Tibial nerve (tissue), 3 donors: ENCODE measurements at regions not wholly inside any gene's neighbourhood (a gene's known extent, or its start where the extent isn't known, plus 50 kb on each side); places are given as distances from the start of the nearest gene placed in this dataset.
"Not testable (repeated sequence)": the region's sequence is repeated elsewhere in the genome, so short reads cannot be mapped to it uniquely, and the experiment has no call there.

Experiments used
- CTCF ChIP-seq, 5 experiments: fragments of 200-600 bp in 3 of 5; fragments of 450-650 bp in 2 of 5; sonication (generic) in 3 of 5; IDR thresholded peaks; one replicate each; pipeline ENCODE4 v1.5.1; 2016 to 2019; ENCODE audit warnings: antibody characterized with exemption in 5 of 5, mild to moderate bottlenecking in 3 of 5, moderate library complexity in 2 of 5
- POLR2A ChIP-seq, 2 donors: fragments of 450-650 bp; IDR thresholded peaks; one replicate each; pipeline ENCODE4 v1.6.1; 2017; ENCODE audit warnings: antibody characterized with exemption in 2 of 2, mild to moderate bottlenecking in 2 of 2, moderate library complexity in 2 of 2

- not testable (repeated sequence) for TF ChIP-seq POLR2A, CTCF (IDR thresholded peaks at IDR 0.05)
These were observed 553.1 kb downstream of the TTLL7 start for GRCh38 chr1:83445873-83446272.
